ENCODE measurements at regions not wholly inside any gene's neighbourhood (a gene's known extent, or its start where the extent isn't known, plus 50 kb on each side); places are given as distances from the start of the nearest gene placed in this dataset.

- TF ChIP-seq CTCF (IDR thresholded peaks at IDR 0.05; ENCODE audit: low read length) (no peak), EZH2 (IDR thresholded peaks at IDR 0.05; ENCODE audit: borderline replicate concordance, low read length) (no peak)
Observed at GRCh38 chr12:13586361-13586760, 389.8 kb downstream of the EMP1 start.

All from OCI-LY1 (cell line).